GM18502 (cell line): ENCODE measurements at regions not wholly inside any gene's neighbourhood (a gene's known extent, or its start where the extent isn't known, plus 50 kb on each side); places are given as distances from the start of the nearest gene placed in this dataset.
"Not testable (repeated sequence)": the region's sequence is repeated elsewhere in the genome, so short reads cannot be mapped to it uniquely, and the experiment has no call there.

ENCODE experiments used
- ATAC-seq: cut with Tn5 transposase; IDR thresholded peaks from one replicate; pipeline ENCODE4 v1.9.1; 2021; ENCODE audit warnings: mild to moderate bottlenecking; ENCODE audit not compliant: unreplicated experiment, poor library complexity

GRCh38 chr2:150693556-150693955 lies 206.1 kb upstream of the RND3 start:
- no peak for ATAC-seq

GRCh38 chr2:150690870-150691269 lies 203.4 kb upstream of the RND3 start:
- no peak for ATAC-seq

GRCh38 chr2:150690261-150690660 lies 202.8 kb upstream of the RND3 start:
- ATAC-seq: no peak

GRCh38 chr2:150689590-150689989 lies 202.1 kb upstream of the RND3 start:
- no peak for ATAC-seq

- ATAC-seq: no peak
Observed at GRCh38 chr2:150688016-150688415, 200.5 kb upstream of the RND3 start.

GRCh38 chr2:150686391-150686790 lies 198.9 kb upstream of the RND3 start:
- no peak for ATAC-seq

GRCh38 chr2:150681120-150681804 lies 193.8 kb upstream of the RND3 start:
- ATAC-seq: no peak

GRCh38 chr2:150679456-150680120 lies 192.1 kb upstream of the RND3 start:
- no peak for ATAC-seq

GRCh38 chr2:150677551-150677950 lies 190.1 kb upstream of the RND3 start:
- no peak for ATAC-seq

GRCh38 chr2:150676747-150677383 lies 189.4 kb upstream of the RND3 start:
- no peak for ATAC-seq

GRCh38 chr2:150675807-150676206 lies 188.3 kb upstream of the RND3 start:
- no peak for ATAC-seq

GRCh38 chr2:150674283-150674682 lies 186.8 kb upstream of the RND3 start:
- no peak for ATAC-seq

- ATAC-seq: no peak
Observed at GRCh38 chr2:150672311-150672710, 184.8 kb upstream of the RND3 start.

GRCh38 chr2:150669492-150669891 lies 182.0 kb upstream of the RND3 start:
- no peak for ATAC-seq

- not testable (repeated sequence) for ATAC-seq
Observed at GRCh38 chr2:150667039-150667438, 179.6 kb upstream of the RND3 start.

GRCh38 chr2:150663143-150663542 lies 175.7 kb upstream of the RND3 start:
- no peak for ATAC-seq

- no peak for ATAC-seq
Observed at GRCh38 chr2:150656002-150656401, 168.5 kb upstream of the RND3 start.

GRCh38 chr2:150653351-150653750 lies 165.9 kb upstream of the RND3 start:
- ATAC-seq: no peak

GRCh38 chr2:150647943-150648342 lies 160.5 kb upstream of the RND3 start:
- ATAC-seq: no peak

GRCh38 chr2:150646746-150647145 lies 159.3 kb upstream of the RND3 start:
- no peak for ATAC-seq

- ATAC-seq: no peak
Observed at GRCh38 chr2:150644298-150645067, 157.0 kb upstream of the RND3 start.
